LNCaP clone FGC (cell line): ENCODE measurements at regions not wholly inside any gene's neighbourhood (a gene's known extent, or its start where the extent isn't known, plus 50 kb on each side); places are given as distances from the start of the nearest gene placed in this dataset.

Experiments used
- DNase-seq: peaks from one replicate; pipeline ENCODE4 v3.0.0-alpha.2; 2011; ENCODE audit warnings: low read depth
- H3K4me3 ChIP-seq: 2 replicates; pipeline ENCODE4 v1.5.1; 2011; ENCODE audit warnings: mild to moderate bottlenecking, low read depth, low read length, control low read depth
- CTCF ChIP-seq: IDR thresholded peaks from 2 replicates; pipeline ENCODE4 v1.5.1; 2012; ENCODE audit warnings: mild to moderate bottlenecking; ENCODE audit not compliant: control insufficient read depth, insufficient read depth; ENCODE audit errors: extremely low read depth

- no peak for TF ChIP-seq CTCF
- no peak for DNase-seq
- no peak overlapping the region for H3K4me3 ChIP-seq
These were observed 484.7 kb upstream of the SORCS1 start for GRCh38 chr10:107649249-107649648.

DNA sequence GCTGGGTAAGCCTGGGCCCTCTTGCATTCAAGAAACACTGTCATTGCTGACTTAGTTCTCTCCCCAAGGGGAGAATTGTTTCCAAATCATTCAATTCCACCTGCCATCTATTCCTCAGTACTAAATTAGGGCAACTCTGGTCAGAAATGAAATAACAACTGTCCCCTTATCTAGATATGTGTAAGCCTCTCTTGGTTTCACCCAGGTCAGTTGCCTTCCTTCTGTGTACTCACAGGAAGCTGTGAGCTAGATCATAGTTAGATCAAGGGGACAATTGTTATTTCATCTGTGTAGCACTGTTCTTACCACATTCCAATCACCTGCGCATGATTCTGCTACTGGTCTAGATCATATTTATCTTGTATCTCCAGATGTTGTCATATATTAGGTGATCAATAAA is 483.0 kb upstream of the SORCS1 start:
- no peak for DNase-seq
- H3K4me3 ChIP-seq = no peak overlapping the region
- no peak for TF ChIP-seq CTCF

- no peak for TF ChIP-seq CTCF
- no peak overlapping the region for H3K4me3 ChIP-seq
- DNase-seq = no peak
These were observed 467.4 kb upstream of the SORCS1 start for GRCh38 chr10:107631876-107632275.

- TF ChIP-seq CTCF = no peak
- no peak overlapping the region for H3K4me3 ChIP-seq
- DNase-seq = peak; percentile 82
These were observed 462.4 kb upstream of the SORCS1 start for GRCh38 chr10:107626862-107627261.

DNA sequence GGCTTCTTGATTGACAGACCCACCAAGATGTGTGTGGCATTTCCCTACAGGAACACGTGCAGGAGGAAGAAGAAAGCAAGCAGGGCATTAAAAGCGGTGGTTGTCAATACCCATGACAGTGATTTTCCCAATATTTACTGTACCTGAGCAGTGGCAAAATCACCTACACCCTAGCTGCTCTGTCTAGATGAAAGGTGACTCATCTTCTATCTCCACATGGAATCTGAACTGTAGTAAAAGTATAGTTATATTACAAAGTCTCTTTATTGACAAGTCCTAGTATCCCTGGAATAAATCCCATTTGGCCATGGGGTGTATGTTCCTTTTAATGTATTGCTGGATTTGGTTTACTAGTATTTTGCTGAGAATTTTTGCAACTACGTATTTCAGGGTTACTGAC is 458.8 kb upstream of the SORCS1 start:
- no peak overlapping the region for H3K4me3 ChIP-seq
- DNase-seq = peak; percentile 46
- TF ChIP-seq CTCF = no peak

GRCh38 chr10:107619139-107619538 is 454.6 kb upstream of the SORCS1 start:
- no peak for TF ChIP-seq CTCF
- DNase-seq = no peak

GRCh38 chr10:107618504-107618994 is 454.0 kb upstream of the SORCS1 start:
- no peak for TF ChIP-seq CTCF
- H3K4me3 ChIP-seq = no peak overlapping the region
- peak; percentile 37 for DNase-seq

More at GRCh38 chr10:107619139-107619538, 454.6 kb upstream of the SORCS1 start:
- no peak overlapping the region for H3K4me3 ChIP-seq
